H9 (cell line): ENCODE measurements at regions not wholly inside any gene's neighbourhood (a gene's known extent, or its start where the extent isn't known, plus 50 kb on each side); places are given as distances from the start of the nearest gene placed in this dataset.

Experiments
- DNase-seq: peaks from one replicate; pipeline ENCODE4 v3.0.0-alpha.2; 2017
- H2AFZ ChIP-seq: one replicate; pipeline ENCODE4 v1.6.1; 2013; ENCODE audit warnings: mild to moderate bottlenecking, low read length, control low read depth, moderate library complexity
- H2AK5ac ChIP-seq: 2 replicates; pipeline ENCODE4 v1.6.1; 2013; ENCODE audit warnings: low read length, control low read depth, mixed read lengths; ENCODE audit not compliant: insufficient read length
- H2BK120ac ChIP-seq: one replicate; pipeline ENCODE4 v1.6.1; 2013; ENCODE audit warnings: low read depth, mild to moderate bottlenecking, low read length, control low read depth, inconsistent platforms; ENCODE audit not compliant: poor library complexity, severe bottlenecking
- H2BK12ac ChIP-seq: 2 replicates; pipeline ENCODE4 v1.6.1; 2013; ENCODE audit warnings: low read length, control low read depth, mixed read lengths, low read depth; ENCODE audit not compliant: insufficient read length
- H2BK15ac ChIP-seq: 2 replicates; pipeline ENCODE4 v1.6.1; 2013; ENCODE audit warnings: low read depth, low read length, control low read depth
- H2BK20ac ChIP-seq: one replicate; pipeline ENCODE4 v1.6.1; 2013; ENCODE audit warnings: low read depth, mild to moderate bottlenecking, low read length, control low read depth, inconsistent platforms; ENCODE audit not compliant: poor library complexity, severe bottlenecking
- H2BK5ac ChIP-seq: 2 replicates; pipeline ENCODE4 v1.6.1; 2013; ENCODE audit warnings: low read length, control low read depth, mixed read lengths; ENCODE audit not compliant: insufficient read length
- H3K14ac ChIP-seq: 2 replicates; pipeline ENCODE4 v1.6.1; 2013; ENCODE audit warnings: low read length, control low read depth; ENCODE audit not compliant: insufficient read depth
- H3K18ac ChIP-seq: 2 replicates; pipeline ENCODE4 v1.6.1; 2013; ENCODE audit warnings: low read depth, mild to moderate bottlenecking, mixed read lengths, low read length, control low read depth; ENCODE audit not compliant: insufficient read length
- H3K23ac ChIP-seq: 2 replicates; pipeline ENCODE4 v1.6.1; 2013; ENCODE audit warnings: low read length, control low read depth, mixed read lengths, low read depth; ENCODE audit not compliant: insufficient read length
- H3K23me2 ChIP-seq: 2 replicates; pipeline ENCODE4 v1.6.1; 2013; ENCODE audit warnings: low read depth, mild to moderate bottlenecking, mixed read lengths, low read length, control low read depth; ENCODE audit not compliant: insufficient read length, poor library complexity, severe bottlenecking
- H3K27ac ChIP-seq: 2 replicates; pipeline ENCODE4 v1.5.1; 2013; ENCODE audit warnings: low read length, control low read depth, mixed read lengths, low read depth; ENCODE audit not compliant: insufficient read length
- H3K27me3 ChIP-seq: 2 replicates; pipeline ENCODE4 v1.6.1; 2013; ENCODE audit warnings: low read length, control low read depth, inconsistent platforms; ENCODE audit not compliant: insufficient read depth
- H3K4ac ChIP-seq: 2 replicates; pipeline ENCODE4 v1.6.1; 2013; ENCODE audit warnings: low read depth, mild to moderate bottlenecking, control low read depth, inconsistent platforms, low read length, moderate library complexity
- H3K4me1 ChIP-seq: 2 replicates; pipeline ENCODE4 v1.6.1; 2013; ENCODE audit warnings: low read length, control low read depth, inconsistent platforms; ENCODE audit not compliant: insufficient read depth
- H3K4me2 ChIP-seq: 2 replicates; pipeline ENCODE4 v1.6.1; 2013; ENCODE audit warnings: low read length, control low read depth, mixed read lengths; ENCODE audit not compliant: insufficient read length, insufficient read depth
- H3K56ac ChIP-seq: 2 replicates; pipeline ENCODE4 v1.6.1; 2013; ENCODE audit warnings: low read depth, mild to moderate bottlenecking, mixed read lengths, low read length, control low read depth; ENCODE audit not compliant: insufficient read length
- H3K79me1 ChIP-seq: 2 replicates; pipeline ENCODE4 v1.6.1; 2013; ENCODE audit warnings: low read depth, mild to moderate bottlenecking, moderate library complexity, low read length, control low read depth, inconsistent platforms; ENCODE audit not compliant: insufficient read depth, poor library complexity, severe bottlenecking
- H3K79me2 ChIP-seq: 2 replicates; pipeline ENCODE4 v1.6.1; 2013; ENCODE audit warnings: low read length, control low read depth, inconsistent platforms; ENCODE audit not compliant: insufficient read depth
- H3K9ac ChIP-seq: 2 replicates; pipeline ENCODE4 v1.6.1; 2013; ENCODE audit warnings: low read length, control low read depth, mixed read lengths; ENCODE audit not compliant: insufficient read length; ENCODE audit errors: extremely low read depth
- H3K9me3 ChIP-seq: one replicate; pipeline ENCODE4 v1.6.1; 2013; ENCODE audit warnings: low read depth, low read length, inconsistent platforms; ENCODE audit not compliant: control insufficient read depth
- H3T11ph ChIP-seq: one replicate; pipeline ENCODE4 v1.6.1; 2013; ENCODE audit warnings: mild to moderate bottlenecking, low read length, control low read depth, inconsistent platforms
- H4K20me1 ChIP-seq: one replicate; pipeline ENCODE4 v1.6.1; 2013; ENCODE audit not compliant: control insufficient read depth, insufficient read length, insufficient read depth
- H4K5ac ChIP-seq: 2 replicates; pipeline ENCODE4 v1.6.1; 2013; ENCODE audit warnings: low read depth, mild to moderate bottlenecking, mixed read lengths, low read length, control low read depth; ENCODE audit not compliant: insufficient read length
- H4K8ac ChIP-seq: replicated peaks from 2 replicates; pipeline ENCODE4 v1.6.1; 2013; ENCODE audit warnings: low read length, control low read depth, mixed read lengths, low read depth; ENCODE audit not compliant: insufficient read length
- H4K91ac ChIP-seq: 2 replicates; pipeline ENCODE4 v1.6.1; 2013; ENCODE audit warnings: low read depth, mild to moderate bottlenecking, moderate library complexity, mixed read lengths, low read length, control low read depth; ENCODE audit not compliant: insufficient read length
- H3K27ac Mint-ChIP-seq, 3 experiments: 2 replicates in 2 of 3; 3 replicates in 1 of 3; pipeline ENCODE4 v1.8.0; 2020 to 2021; ENCODE audit warnings: mixed read lengths in 3 of 3, mild to moderate bottlenecking in 1 of 3, moderate library complexity in 1 of 3
- H3K27me3 Mint-ChIP-seq: 2 replicates; pipeline ENCODE4 v1.8.0; 2021; ENCODE audit warnings: low read depth, mild to moderate bottlenecking, moderate library complexity, mixed read lengths
- H3K36me3 Mint-ChIP-seq, 3 experiments: 2 replicates in 2 of 3; 3 replicates in 1 of 3; pipeline ENCODE4 v1.8.0; 2020 to 2021; ENCODE audit warnings: low read depth in 3 of 3, mixed read lengths in 3 of 3; ENCODE audit not compliant: insufficient read depth in 1 of 3
- H3K4me1 Mint-ChIP-seq, 2 experiments: 2 replicates each; pipeline ENCODE4 v1.8.0; 2020; ENCODE audit warnings: mixed read lengths in 2 of 2
- H3K4me3 Mint-ChIP-seq, 2 experiments: 2 replicates in 1 of 2; 3 replicates in 1 of 2; pipeline ENCODE4 v1.8.0; 2020 to 2021; ENCODE audit warnings: mild to moderate bottlenecking in 2 of 2, mixed read lengths in 2 of 2, moderate library complexity in 1 of 2
- H3K9me3 Mint-ChIP-seq, 2 experiments: 2 replicates in 1 of 2; 3 replicates in 1 of 2; pipeline ENCODE4 v1.8.0; 2020; ENCODE audit warnings: mild to moderate bottlenecking in 2 of 2, mixed read lengths in 2 of 2, moderate library complexity in 1 of 2
- TF ChIP-seq, protein P1 (sequence below): fragments of 200-600 bp; sonication (generic); conservative IDR thresholded peaks from 3 replicates; pipeline ENCODE4 v1.8.0; 2021; ENCODE audit warnings: antibody characterized with exemption, mild to moderate bottlenecking

DNA sequence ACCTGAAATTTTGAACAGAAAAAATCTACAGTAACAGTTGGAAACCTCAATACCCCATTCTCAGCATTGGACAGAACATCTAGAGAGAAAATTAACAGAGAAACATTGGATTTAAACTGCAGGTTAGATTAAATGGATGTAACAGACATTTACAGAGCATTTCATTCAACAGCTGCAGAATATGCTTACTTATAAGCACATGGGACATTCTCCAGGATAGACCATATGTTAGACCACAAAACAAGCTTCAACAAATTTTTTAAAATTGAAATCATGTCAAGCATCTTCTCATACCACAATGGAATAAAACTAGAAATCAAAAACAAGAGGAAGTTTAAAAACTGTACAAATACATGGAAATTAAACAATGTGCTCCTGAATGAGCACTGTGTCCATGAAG lies 316.3 kb downstream of the FAM170A start:
- no peak overlapping the region for H3K56ac ChIP-seq
- Mint-ChIP-seq H3K9me3 (peaks cover 10 to 14% of the 10 kb centered on the region in 2 experiments; a peak in 4 of 5 replicates), H3K27me3 (no peaks in the 10 kb centered on the region), H3K4me1 (peaks cover 13 to 17% of the 10 kb centered on the region in 2 experiments), H3K36me3 (peaks cover 0 to 16% (median 12%) of the 10 kb centered on the region in 3 experiments; a peak in 5 of 7 replicates), H3K4me3 (no peak overlapping the region), H3K27ac (no peak overlapping the region; a peak in 1 of 7 replicates)
- no peaks in the 10 kb centered on the region; the same call in 1 of the 2 replicates for H3K4me1 ChIP-seq
- H3K4me2 ChIP-seq, result no peak overlapping the region
- no peak overlapping the region for H4K8ac ChIP-seq
- no peaks in the 10 kb centered on the region for H3K9me3 ChIP-seq
- TF ChIP-seq, protein P1, sequence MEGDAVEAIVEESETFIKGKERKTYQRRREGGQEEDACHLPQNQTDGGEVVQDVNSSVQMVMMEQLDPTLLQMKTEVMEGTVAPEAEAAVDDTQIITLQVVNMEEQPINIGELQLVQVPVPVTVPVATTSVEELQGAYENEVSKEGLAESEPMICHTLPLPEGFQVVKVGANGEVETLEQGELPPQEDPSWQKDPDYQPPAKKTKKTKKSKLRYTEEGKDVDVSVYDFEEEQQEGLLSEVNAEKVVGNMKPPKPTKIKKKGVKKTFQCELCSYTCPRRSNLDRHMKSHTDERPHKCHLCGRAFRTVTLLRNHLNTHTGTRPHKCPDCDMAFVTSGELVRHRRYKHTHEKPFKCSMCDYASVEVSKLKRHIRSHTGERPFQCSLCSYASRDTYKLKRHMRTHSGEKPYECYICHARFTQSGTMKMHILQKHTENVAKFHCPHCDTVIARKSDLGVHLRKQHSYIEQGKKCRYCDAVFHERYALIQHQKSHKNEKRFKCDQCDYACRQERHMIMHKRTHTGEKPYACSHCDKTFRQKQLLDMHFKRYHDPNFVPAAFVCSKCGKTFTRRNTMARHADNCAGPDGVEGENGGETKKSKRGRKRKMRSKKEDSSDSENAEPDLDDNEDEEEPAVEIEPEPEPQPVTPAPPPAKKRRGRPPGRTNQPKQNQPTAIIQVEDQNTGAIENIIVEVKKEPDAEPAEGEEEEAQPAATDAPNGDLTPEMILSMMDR, result no peak
- H2AFZ ChIP-seq, result no peak overlapping the region
- H3K9ac ChIP-seq, result no peak overlapping the region
- H4K5ac ChIP-seq, result no peak overlapping the region
- no peak overlapping the region for H3K27ac ChIP-seq
- no peak overlapping the region for H3T11ph ChIP-seq
- no peak overlapping the region for H4K91ac ChIP-seq
- no peak overlapping the region for H2BK15ac ChIP-seq
- H3K27me3 ChIP-seq, result no peaks in the 10 kb centered on the region
- no peak overlapping the region for H2BK20ac ChIP-seq
- no peaks in the 10 kb centered on the region for H3K79me1 ChIP-seq
- no peak overlapping the region for H3K23ac ChIP-seq
- H2AK5ac ChIP-seq, result no peak overlapping the region
- H3K23me2 ChIP-seq, result no peaks in the 10 kb centered on the region
- no peak for DNase-seq
- H2BK12ac ChIP-seq, result no peak overlapping the region
- no peak overlapping the region for H2BK120ac ChIP-seq
- no peak overlapping the region for H3K18ac ChIP-seq
- no peak overlapping the region for H2BK5ac ChIP-seq
- no peak overlapping the region for H3K4ac ChIP-seq
- no peaks in the 10 kb centered on the region for H4K20me1 ChIP-seq
- no peak overlapping the region for H3K14ac ChIP-seq
- no peaks in the 10 kb centered on the region for H3K79me2 ChIP-seq
